Fibroblast of villous mesenchyme (primary cell): ENCODE measurements at regions not wholly inside any gene's neighbourhood (a gene's known extent, or its start where the extent isn't known, plus 50 kb on each side); places are given as distances from the start of the nearest gene placed in this dataset.

Source experiments
- DNase-seq: peaks from one replicate; pipeline ENCODE4 v3.0.0-alpha.2; 2010; ENCODE audit warnings: low read depth
- H3K4me3 ChIP-seq: 2 replicates; pipeline ENCODE4 v1.5.1; 2011; ENCODE audit warnings: low read depth, mild to moderate bottlenecking, low read length
- CTCF ChIP-seq: IDR thresholded peaks from 2 replicates; pipeline ENCODE4 v1.5.1; 2012; ENCODE audit warnings: low read depth, mild to moderate bottlenecking, low read length; ENCODE audit not compliant: insufficient read depth

DNA sequence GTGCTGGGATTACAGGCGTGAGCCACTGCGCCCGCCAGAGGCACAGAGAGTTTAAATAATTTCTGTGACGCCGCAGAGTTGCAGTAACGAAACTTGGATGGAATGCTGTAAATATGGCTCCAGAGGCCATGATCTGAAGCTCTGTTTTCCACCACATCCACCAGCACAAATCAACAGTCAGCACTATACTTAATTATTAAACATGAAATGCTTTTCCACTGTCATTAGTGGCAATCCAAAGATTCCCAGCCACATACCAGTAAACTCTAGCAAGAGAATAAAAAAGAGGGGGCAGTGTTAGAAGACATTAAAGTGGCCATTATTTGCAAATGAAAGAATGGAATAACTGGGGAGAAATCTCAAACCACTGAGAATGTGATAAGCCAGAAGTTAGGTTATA, 242.5 kb downstream of the DIRAS2 start:
- H3K4me3 ChIP-seq, result no peak overlapping the region
- no peak for TF ChIP-seq CTCF
- no peak for DNase-seq

GRCh38 chr9:90408659-90409058, 234.0 kb downstream of the DIRAS2 start:
- DNase-seq, result no peak
- H3K4me3 ChIP-seq, result no peak overlapping the region
- no peak for TF ChIP-seq CTCF

DNA sequence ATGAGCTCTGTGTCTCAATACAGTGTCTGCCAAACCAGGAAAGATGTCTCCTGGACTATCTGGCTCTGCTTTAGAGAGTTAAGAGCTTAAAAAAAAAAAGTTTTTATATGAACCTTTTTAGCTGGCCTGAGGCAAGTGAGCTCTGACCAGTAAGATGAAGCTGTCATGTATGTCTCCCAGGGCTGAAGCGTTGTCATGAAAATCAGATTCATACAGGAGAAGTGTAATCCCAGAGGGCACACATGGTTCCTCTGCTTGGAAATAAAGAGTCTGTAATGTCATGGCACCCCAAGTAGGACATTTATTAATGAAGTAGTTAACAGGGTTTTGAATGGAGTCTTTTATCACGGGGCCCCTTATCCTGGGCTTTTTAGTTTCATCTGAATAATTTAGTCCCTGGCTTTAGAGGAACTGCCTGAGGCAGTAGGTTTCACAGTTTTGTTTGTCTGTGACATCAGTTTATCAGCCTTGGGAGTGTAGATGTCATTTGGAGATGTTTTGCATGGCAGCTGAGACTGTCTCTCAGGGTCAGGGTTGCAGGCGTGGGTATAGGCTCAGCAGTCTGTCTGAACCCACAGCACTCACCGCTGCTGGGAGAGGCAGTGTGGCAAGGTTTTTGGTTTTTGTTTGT, 223.3 kb downstream of the DIRAS2 start:
- peak; percentile 11 for DNase-seq
- H3K4me3 ChIP-seq, result no peak overlapping the region
- TF ChIP-seq CTCF, result no peak

DNA sequence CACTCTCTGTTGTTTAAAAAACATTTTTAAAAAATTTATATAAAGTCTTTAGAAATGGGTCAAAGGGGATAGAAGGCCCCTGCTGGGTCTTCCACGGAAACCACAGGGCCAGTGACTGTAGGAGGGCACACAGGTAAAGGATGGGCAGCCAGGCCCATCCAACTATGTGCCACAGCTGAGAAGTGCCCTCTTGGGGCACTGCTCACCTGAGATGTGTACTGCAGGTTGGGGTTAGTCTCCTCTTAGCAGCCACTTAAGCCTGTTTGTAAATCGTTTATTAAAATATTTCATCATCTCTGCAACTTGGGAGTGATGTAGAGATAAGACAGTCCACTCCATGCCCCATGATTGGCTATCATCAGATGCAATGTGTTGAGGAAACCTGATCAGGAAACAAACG, 222.4 kb downstream of the DIRAS2 start:
- TF ChIP-seq CTCF, result no peak
- DNase-seq, result no peak
- H3K4me3 ChIP-seq, result no peak overlapping the region

GRCh38 chr9:90420768-90421513, 221.7 kb downstream of the DIRAS2 start:
- DNase-seq, result peak; percentile 8
- no peak for TF ChIP-seq CTCF
- H3K4me3 ChIP-seq, result no peak overlapping the region

DNA sequence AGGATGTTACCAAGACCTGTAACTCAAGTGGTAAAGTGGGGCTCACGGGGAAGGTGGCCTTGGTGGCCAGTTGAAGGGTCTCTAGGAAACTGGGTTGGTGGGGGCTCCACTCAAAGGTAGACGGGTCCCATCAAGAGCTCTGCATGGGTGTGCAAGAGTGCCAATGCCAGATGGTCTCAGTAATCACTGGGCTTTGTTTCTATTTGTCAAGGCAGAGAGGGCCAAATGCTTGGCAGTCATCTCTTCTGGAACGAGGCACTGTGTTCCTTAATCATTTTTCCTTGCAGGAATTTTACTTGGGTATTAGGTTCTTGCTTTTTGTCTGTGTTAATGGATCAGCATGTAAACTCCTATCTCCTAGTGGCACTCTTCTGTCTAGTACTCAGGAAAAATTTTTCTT, 220.8 kb downstream of the DIRAS2 start:
- no peak for TF ChIP-seq CTCF
- no peak overlapping the region for H3K4me3 ChIP-seq
- DNase-seq, result no peak
